PC-9 (cell line): ENCODE measurements at regions not wholly inside any gene's neighbourhood (a gene's known extent, or its start where the extent isn't known, plus 50 kb on each side); places are given as distances from the start of the nearest gene placed in this dataset.

Experiments used
- BruUV-seq: library from RNA; stranded (reverse); fragments of 400-500 nt; replicated peaks from 2 replicates; lab custom pipeline; 2021; lab: Mats Ljungman, UMichigan
- CTCF ChIA-PET: fragments of 300-600 bp; sonication (Branson Sonifier 250); formaldehyde crosslinking; loops from one replicate; lab custom pipeline; 2022; ENCODE audit warnings: antibody characterized with exemption; lab: Charles Lee
- POLR2A ChIA-PET: fragments of 300-600 bp; sonication (Branson Sonifier 250); formaldehyde crosslinking; loops from one replicate; lab custom pipeline; 2022; ENCODE audit warnings: antibody characterized with exemption; ENCODE audit not compliant: unreplicated experiment; lab: Charles Lee
- DNase-seq, 2 experiments: peaks; one replicate each; pipeline versions ENCODE4 v3.0.0 to v3.0.0-alpha.2; 2015 to 2022; ENCODE audit warnings: mixed read lengths in 1 of 2
- H2AFZ ChIP-seq: fragments of 200-600 bp; sonication (generic); 2 replicates; pipeline ENCODE4 v1.8.1; 2017; ENCODE audit warnings: antibody characterized with exemption
- H3F3A ChIP-seq: fragments of 200-600 bp; sonication (generic); 2 replicates; pipeline ENCODE4 v1.8.1; 2017; ENCODE audit warnings: antibody characterized with exemption, mild to moderate bottlenecking, low read depth; ENCODE audit not compliant: insufficient read depth
- H3K27ac ChIP-seq: fragments of 200-600 bp; sonication (generic); 2 replicates; pipeline ENCODE4 v1.6.1; 2016; ENCODE audit warnings: mixed run types
- H3K27me3 ChIP-seq: fragments of 200-600 bp; sonication (generic); 2 replicates; pipeline ENCODE4 v1.6.1; 2016; ENCODE audit warnings: low read depth, mixed run types; ENCODE audit not compliant: insufficient read depth
- H3K36me3 ChIP-seq: fragments of 200-600 bp; sonication (generic); 2 replicates; pipeline ENCODE4 v1.6.1; 2016; ENCODE audit warnings: low read depth, mixed run types
- H3K4me1 ChIP-seq: fragments of 200-600 bp; sonication (generic); replicated peaks from 2 replicates; pipeline ENCODE4 v1.6.1; 2016; ENCODE audit warnings: mixed run types; ENCODE audit not compliant: insufficient read depth
- H3K4me2 ChIP-seq: fragments of 200-600 bp; sonication (generic); 2 replicates; pipeline ENCODE4 v1.6.1; 2017; ENCODE audit warnings: mixed run types
- H3K4me3 ChIP-seq: fragments of 200-600 bp; sonication (generic); 2 replicates; pipeline ENCODE4 v1.6.1; 2016; ENCODE audit warnings: mixed run types
- H3K79me2 ChIP-seq: fragments of 200-600 bp; sonication (generic); 2 replicates; pipeline ENCODE4 v1.6.1; 2017; ENCODE audit warnings: low read depth, mixed run types
- H3K9me2 ChIP-seq: fragments of 200-600 bp; sonication (generic); 2 replicates; pipeline ENCODE4 v1.8.1; 2017; ENCODE audit warnings: mild to moderate bottlenecking; ENCODE audit not compliant: insufficient read depth
- H3K9me3 ChIP-seq: fragments of 200-600 bp; sonication (generic); 2 replicates; pipeline ENCODE4 v1.8.1; 2016; ENCODE audit warnings: low read depth; ENCODE audit not compliant: insufficient read depth
- H4K20me1 ChIP-seq: fragments of 200-600 bp; sonication (generic); 2 replicates; pipeline ENCODE4 v1.8.1; 2017; ENCODE audit not compliant: insufficient read depth
- EZH2 ChIP-seq: fragments of 200-600 bp; sonication (generic); IDR thresholded peaks from 2 replicates; pipeline ENCODE4 v1.8.0; 2017; ENCODE audit warnings: antibody characterized with exemption, low read depth
- intact Hi-C: fragments of 100-400 bp; cut with micrococcal nuclease; formaldehyde crosslinking; loops from one replicate; pipeline ENCODE4 v1.10.0; 2022; ENCODE audit not compliant: unreplicated experiment
- TF ChIP-seq, protein P1 (sequence below): fragments of 200-600 bp; sonication (generic); conservative IDR thresholded peaks from 2 replicates; pipeline ENCODE4 v1.6.1; 2017; ENCODE audit warnings: mixed run types, antibody characterized with exemption, mild to moderate bottlenecking, moderate library complexity

DNA sequence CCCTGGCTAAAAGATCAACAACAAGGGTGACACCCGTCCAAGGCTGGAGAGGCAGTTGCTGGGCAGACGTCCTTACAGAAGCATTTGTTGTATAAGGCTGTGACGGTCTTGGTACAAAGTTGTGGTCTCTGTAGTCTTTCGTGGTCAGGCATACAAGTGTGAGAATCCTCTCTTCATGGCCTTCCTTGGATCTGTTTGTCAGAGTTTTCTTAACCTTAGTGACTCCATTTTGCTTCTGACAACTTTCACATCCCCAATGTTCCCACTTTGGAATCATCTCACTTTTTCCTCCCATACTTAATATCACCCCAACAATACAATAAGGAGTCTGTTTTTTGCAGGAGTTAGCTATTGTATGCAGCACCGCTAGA lies 72.7 kb upstream of the ZCCHC2 start:
- peak overlapping the region; percentile 70 for H3K4me2 ChIP-seq
- intact Hi-C loops = loop anchor here (1.0 to 2.0 kb wide), 2 partner anchors 25 to 73 kb away; partner anchors contain the start of gene ZCCHC2

DNA sequence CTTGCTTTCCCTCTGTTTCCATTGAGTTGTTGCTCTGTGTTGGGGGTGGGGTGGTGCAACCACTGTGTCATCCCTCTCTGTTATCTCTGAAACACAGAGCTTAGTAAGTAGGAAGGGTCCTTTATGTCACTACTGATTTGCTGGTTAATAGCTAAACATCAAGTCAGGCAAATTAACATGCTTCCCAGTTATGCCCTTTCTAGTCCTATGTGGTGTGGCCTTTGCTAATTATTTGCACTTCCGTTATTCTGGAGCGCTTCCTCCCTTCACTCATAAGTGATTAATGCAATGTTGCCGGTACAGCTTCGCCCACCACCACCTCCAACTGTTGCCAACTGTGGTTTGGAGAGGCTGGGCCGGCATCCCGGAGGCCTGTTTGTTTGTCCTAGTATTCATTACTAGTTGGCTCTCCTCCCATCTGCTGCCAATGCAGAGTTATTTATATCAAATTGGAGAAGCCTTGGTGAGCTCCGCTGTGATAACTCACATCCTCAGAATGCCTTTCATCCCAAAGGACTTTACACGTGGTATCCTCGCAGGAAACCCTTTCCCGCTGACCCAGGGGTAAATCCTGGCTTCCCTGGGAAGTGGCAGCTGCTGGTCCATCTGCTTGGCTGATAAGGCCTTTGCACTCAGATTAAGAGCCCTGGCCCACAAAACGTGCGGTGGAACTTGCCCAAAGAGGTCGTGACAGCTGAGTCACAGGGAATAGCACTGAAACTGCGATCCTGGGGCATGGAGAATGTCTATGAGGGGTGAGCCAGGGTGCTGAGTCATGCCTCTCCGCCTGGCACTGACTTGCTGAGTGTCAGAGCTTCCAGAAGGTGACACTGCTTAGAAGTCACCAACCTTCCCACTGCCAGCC lies 72.0 kb upstream of the ZCCHC2 start:
- TF ChIP-seq, protein P1, sequence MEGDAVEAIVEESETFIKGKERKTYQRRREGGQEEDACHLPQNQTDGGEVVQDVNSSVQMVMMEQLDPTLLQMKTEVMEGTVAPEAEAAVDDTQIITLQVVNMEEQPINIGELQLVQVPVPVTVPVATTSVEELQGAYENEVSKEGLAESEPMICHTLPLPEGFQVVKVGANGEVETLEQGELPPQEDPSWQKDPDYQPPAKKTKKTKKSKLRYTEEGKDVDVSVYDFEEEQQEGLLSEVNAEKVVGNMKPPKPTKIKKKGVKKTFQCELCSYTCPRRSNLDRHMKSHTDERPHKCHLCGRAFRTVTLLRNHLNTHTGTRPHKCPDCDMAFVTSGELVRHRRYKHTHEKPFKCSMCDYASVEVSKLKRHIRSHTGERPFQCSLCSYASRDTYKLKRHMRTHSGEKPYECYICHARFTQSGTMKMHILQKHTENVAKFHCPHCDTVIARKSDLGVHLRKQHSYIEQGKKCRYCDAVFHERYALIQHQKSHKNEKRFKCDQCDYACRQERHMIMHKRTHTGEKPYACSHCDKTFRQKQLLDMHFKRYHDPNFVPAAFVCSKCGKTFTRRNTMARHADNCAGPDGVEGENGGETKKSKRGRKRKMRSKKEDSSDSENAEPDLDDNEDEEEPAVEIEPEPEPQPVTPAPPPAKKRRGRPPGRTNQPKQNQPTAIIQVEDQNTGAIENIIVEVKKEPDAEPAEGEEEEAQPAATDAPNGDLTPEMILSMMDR = no peak
- TF ChIP-seq EZH2 = no peak
- Histone ChIP-seq H3K79me2 (no peaks in the 10 kb centered on the region), H3K4me3 (no peak overlapping the region; the same call in 1 of the 2 replicates), H4K20me1 (no peaks in the 10 kb centered on the region), H3K9me3 (no peaks in the 10 kb centered on the region), H2AFZ (no peak overlapping the region), H3K36me3 (no peaks in the 10 kb centered on the region), H3F3A (peaks cover 33% of the 10 kb centered on the region), H3K27ac (peak overlapping the region; percentile 92), H3K27me3 (no peaks in the 10 kb centered on the region), H3K4me2 (peak overlapping the region; percentile 70), H3K4me1 (peaks cover 48% of the 10 kb centered on the region), H3K9me2 (no peaks in the 10 kb centered on the region)
- POLR2A ChIA-PET = interaction anchor here (0.6 kb wide), 1 partner anchor 252 kb away, joined by 3 read pairs; no protein-coding TSS in a partner anchor
- CTCF ChIA-PET = interaction anchor here (0.6 kb wide), 1 partner anchor 71 kb away, joined by 4 read pairs; no protein-coding TSS in a partner anchor
- BruUV-seq = no TSS peak
- intact Hi-C loops = loop anchor here (1.0 to 2.0 kb wide), 3 partner anchors 25 to 72 kb away; partner anchors contain the start of gene ZCCHC2
- peak; percentile 75 to 95 for DNase-seq

More for the DNA sequence above, 72.7 kb upstream of the ZCCHC2 start:
- H3F3A ChIP-seq = peaks cover 39% of the 10 kb centered on the region
- no peak overlapping the region for H2AFZ ChIP-seq
- BruUV-seq = no TSS peak
- CTCF ChIA-PET = no interaction called here
- H3K36me3 ChIP-seq = no peaks in the 10 kb centered on the region
- POLR2A ChIA-PET = interaction anchor here (0.6 kb wide), 1 partner anchor 252 kb away, joined by 3 read pairs; no protein-coding TSS in a partner anchor
- no peaks in the 10 kb centered on the region for H4K20me1 ChIP-seq
- no peaks in the 10 kb centered on the region for H3K27me3 ChIP-seq
- DNase-seq = no peak
- peaks cover 55% of the 10 kb centered on the region for H3K4me1 ChIP-seq
- no peaks in the 10 kb centered on the region for H3K79me2 ChIP-seq
- no peaks in the 10 kb centered on the region for H3K9me3 ChIP-seq
- no peak for TF ChIP-seq EZH2
- TF ChIP-seq, protein P1 = no peak
- peak overlapping the region; percentile 92 for H3K27ac ChIP-seq
- H3K9me2 ChIP-seq = no peaks in the 10 kb centered on the region
- no peak overlapping the region for H3K4me3 ChIP-seq

DNA sequence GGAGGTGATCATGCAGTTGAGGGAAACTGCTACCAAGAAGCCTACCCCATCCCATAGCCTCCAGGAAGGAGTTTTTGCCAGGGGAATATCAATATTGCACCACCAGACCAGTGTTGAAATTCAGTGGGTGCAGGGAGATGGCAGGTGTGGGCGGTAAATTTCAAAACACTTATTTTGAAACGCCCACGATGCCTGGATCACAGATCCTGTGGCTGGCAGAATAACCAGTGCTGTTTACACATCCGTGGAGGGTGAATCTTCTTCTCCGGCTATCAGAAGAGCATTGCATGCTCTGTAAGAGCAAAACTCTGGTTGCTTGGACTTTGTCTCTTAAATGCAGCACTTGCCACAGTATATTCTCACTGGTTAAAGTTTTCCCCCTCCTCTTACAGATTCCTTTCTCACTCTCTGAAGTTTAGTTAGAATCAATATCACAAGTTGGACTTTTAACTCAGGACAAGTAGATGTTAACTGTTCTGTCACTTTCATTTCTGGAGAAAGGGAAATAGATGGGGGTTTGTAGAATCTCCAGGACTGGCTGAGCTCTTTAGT lies 70.5 kb upstream of the ZCCHC2 start:
- H3K9me2 ChIP-seq = no peaks in the 10 kb centered on the region
- H3K27me3 ChIP-seq = no peaks in the 10 kb centered on the region
- peaks cover 31% of the 10 kb centered on the region for H3F3A ChIP-seq
- BruUV-seq = no TSS peak
- no peaks in the 10 kb centered on the region for H3K9me3 ChIP-seq
- no peaks in the 10 kb centered on the region for H3K79me2 ChIP-seq
- H3K4me1 ChIP-seq = peaks cover 42% of the 10 kb centered on the region
- CTCF ChIA-PET = no interaction called here
- POLR2A ChIA-PET = no interaction called here
- no peaks in the 10 kb centered on the region for H3K36me3 ChIP-seq
- TF ChIP-seq, protein P1 = no peak
- no peak for TF ChIP-seq EZH2
- H3K4me3 ChIP-seq = no peak overlapping the region
- H3K27ac ChIP-seq = peak overlapping the region; percentile 92
- DNase-seq = peak in 1 of 2 experiments; percentile 76
- H3K4me2 ChIP-seq = peak overlapping the region; percentile 56
- no peak overlapping the region for H2AFZ ChIP-seq
- H4K20me1 ChIP-seq = no peaks in the 10 kb centered on the region
- intact Hi-C loops = no loop called here
